Dedifferentiated amniotic fluid mesenchymal stem cell (primary cell): ENCODE measurements at regions not wholly inside any gene's neighbourhood (a gene's known extent, or its start where the extent isn't known, plus 50 kb on each side); places are given as distances from the start of the nearest gene placed in this dataset.
"Not testable (repeated sequence)": the region's sequence is repeated elsewhere in the genome, so short reads cannot be mapped to it uniquely, and the experiment has no call there.

Source experiments
- DNase-seq: peaks from one replicate; pipeline ENCODE4 v3.0.0-alpha.2; 2016; ENCODE audit errors: extremely low spot score

GRCh38 chr20:33908336-33908735 is 85.4 kb upstream of the RALY start:
- DNase-seq = peak; percentile 29

- no peak for DNase-seq
Measured at GRCh38 chr20:33908868-33909267, 84.8 kb upstream of the RALY start.

- peak; percentile 96 for DNase-seq
Measured at GRCh38 chr20:33909331-33909921, 84.3 kb upstream of the RALY start.

- peak; percentile 59 for DNase-seq
Measured at GRCh38 chr20:33910056-33910455, 83.7 kb upstream of the RALY start.

GRCh38 chr20:33910529-33911327 is 83.0 kb upstream of the RALY start:
- no peak for DNase-seq

GRCh38 chr20:33914919-33915318 is 78.8 kb upstream of the RALY start:
- DNase-seq = no peak

- no peak for DNase-seq
Measured at GRCh38 chr20:33915726-33916331, 77.9 kb upstream of the RALY start.

- no peak for DNase-seq
Measured at GRCh38 chr20:33916768-33917167, 76.9 kb upstream of the RALY start.

- DNase-seq = no peak
Measured at GRCh38 chr20:33917831-33918525, 75.7 kb upstream of the RALY start.

GRCh38 chr20:33918662-33919061 is 75.0 kb upstream of the RALY start:
- no peak for DNase-seq

- DNase-seq = no peak
Measured at GRCh38 chr20:33919653-33920052, 74.1 kb upstream of the RALY start.

- no peak for DNase-seq
Measured at GRCh38 chr20:33922224-33922623, 71.5 kb upstream of the RALY start.

GRCh38 chr20:33923740-33924139 is 70.0 kb upstream of the RALY start:
- no peak for DNase-seq

GRCh38 chr20:33925867-33926266 is 67.8 kb upstream of the RALY start:
- DNase-seq = no peak

- no peak for DNase-seq
Measured at GRCh38 chr20:33926425-33926824, 67.3 kb upstream of the RALY start.

- DNase-seq = no peak
Measured at GRCh38 chr20:33927724-33928123, 66.0 kb upstream of the RALY start.

GRCh38 chr20:33929917-33930316 is 63.8 kb upstream of the RALY start:
- DNase-seq = no peak

GRCh38 chr20:33933469-33933909 is 60.2 kb upstream of the RALY start:
- DNase-seq = peak; percentile 22

GRCh38 chr20:33936656-33937055 is 57.1 kb upstream of the RALY start:
- no peak for DNase-seq

- not testable (repeated sequence) for DNase-seq
Measured at GRCh38 chr20:33939031-33939430, 54.7 kb upstream of the RALY start.

- DNase-seq = no peak
Measured at GRCh38 chr20:33940666-33941065, 53.0 kb upstream of the RALY start.
